ENCODE measurements at regions not wholly inside any gene's neighbourhood (a gene's known extent, or its start where the extent isn't known, plus 50 kb on each side); places are given as distances from the start of the nearest gene placed in this dataset.

- Mint-ChIP-seq H3K36me3 (ENCODE audit: insufficient read depth, unreplicated experiment) (no peaks in the 10 kb centered on the region), H3K4me3 (ENCODE audit: unreplicated experiment) (no peak overlapping the region), H3K27me3 (ENCODE audit: insufficient read depth, unreplicated experiment) (no peaks in the 10 kb centered on the region), H3K27ac (ENCODE audit: low read depth, unreplicated experiment) (no peak overlapping the region), H3K9me3 (ENCODE audit: unreplicated experiment) (no peaks in the 10 kb centered on the region), H3K4me1 (ENCODE audit: insufficient read depth, unreplicated experiment) (peaks cover 15% of the 10 kb centered on the region)
- DNase-seq (ENCODE audit: unreplicated experiment): no peak
- POLR2A ChIA-PET: interaction anchor here (1.1 to 1.2 kb wide), 2 partner anchors 15 to 88 kb away, joined by 3 to 4 read pairs; no protein-coding TSS in a partner anchor
- intact Hi-C loops (cut with micrococcal nuclease): no loop called here
- CTCF ChIA-PET: interaction anchor here (0.8 kb wide), 1 partner anchor 12 kb away, joined by 6 read pairs; no protein-coding TSS in a partner anchor
- TF ChIP-seq, protein P1, sequence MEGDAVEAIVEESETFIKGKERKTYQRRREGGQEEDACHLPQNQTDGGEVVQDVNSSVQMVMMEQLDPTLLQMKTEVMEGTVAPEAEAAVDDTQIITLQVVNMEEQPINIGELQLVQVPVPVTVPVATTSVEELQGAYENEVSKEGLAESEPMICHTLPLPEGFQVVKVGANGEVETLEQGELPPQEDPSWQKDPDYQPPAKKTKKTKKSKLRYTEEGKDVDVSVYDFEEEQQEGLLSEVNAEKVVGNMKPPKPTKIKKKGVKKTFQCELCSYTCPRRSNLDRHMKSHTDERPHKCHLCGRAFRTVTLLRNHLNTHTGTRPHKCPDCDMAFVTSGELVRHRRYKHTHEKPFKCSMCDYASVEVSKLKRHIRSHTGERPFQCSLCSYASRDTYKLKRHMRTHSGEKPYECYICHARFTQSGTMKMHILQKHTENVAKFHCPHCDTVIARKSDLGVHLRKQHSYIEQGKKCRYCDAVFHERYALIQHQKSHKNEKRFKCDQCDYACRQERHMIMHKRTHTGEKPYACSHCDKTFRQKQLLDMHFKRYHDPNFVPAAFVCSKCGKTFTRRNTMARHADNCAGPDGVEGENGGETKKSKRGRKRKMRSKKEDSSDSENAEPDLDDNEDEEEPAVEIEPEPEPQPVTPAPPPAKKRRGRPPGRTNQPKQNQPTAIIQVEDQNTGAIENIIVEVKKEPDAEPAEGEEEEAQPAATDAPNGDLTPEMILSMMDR (IDR thresholded peaks at IDR 0.05; ENCODE audit: unreplicated experiment): no peak
- no TSS peak for BruUV-seq (replicated peaks)
Measured at GRCh38 chr12:65690477-65690876, 133.8 kb upstream of the HMGA2 start.

DNA sequence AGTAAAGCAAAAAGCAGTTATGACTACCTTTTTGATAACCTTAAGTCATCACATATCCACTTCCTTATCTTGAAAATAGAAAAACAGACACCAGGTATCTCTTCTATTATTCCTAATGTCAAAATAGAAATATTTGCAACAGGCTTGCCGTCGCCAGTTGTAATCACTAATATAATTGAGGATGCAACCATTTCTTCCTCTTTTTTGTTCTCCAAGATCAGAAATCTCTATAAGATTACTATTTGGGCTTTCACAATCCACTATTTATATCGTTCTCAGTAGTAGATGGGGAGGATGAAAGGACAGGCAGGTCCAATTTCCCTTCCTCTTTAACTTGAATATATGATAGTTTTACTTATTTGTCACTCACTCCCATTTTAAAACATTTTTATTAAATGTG is 130.2 kb upstream of the HMGA2 start:
- ChIA-PET POLR2A (no interaction called here), CTCF (no interaction called here)
- BruUV-seq (replicated peaks): no TSS peak
- no peaks in the 10 kb centered on the region for H3K27me3 Mint-ChIP-seq (ENCODE audit: insufficient read depth, unreplicated experiment)
- TF ChIP-seq, protein P1 (IDR thresholded peaks at IDR 0.05; ENCODE audit: unreplicated experiment): no peak
- H3K4me3 Mint-ChIP-seq (ENCODE audit: unreplicated experiment): no peak overlapping the region
- intact Hi-C loops (cut with micrococcal nuclease): loop anchor here (2.0 kb wide), 1 partner anchor 91 kb away; no protein-coding TSS in a partner anchor
- H3K9me3 Mint-ChIP-seq (ENCODE audit: unreplicated experiment): no peaks in the 10 kb centered on the region
- H3K36me3 Mint-ChIP-seq (ENCODE audit: insufficient read depth, unreplicated experiment): no peaks in the 10 kb centered on the region
- no peak overlapping the region for H3K27ac Mint-ChIP-seq (ENCODE audit: low read depth, unreplicated experiment)
- no peak for DNase-seq (ENCODE audit: unreplicated experiment)
- H3K4me1 Mint-ChIP-seq (ENCODE audit: insufficient read depth, unreplicated experiment): peaks cover 31% of the 10 kb centered on the region

DNA sequence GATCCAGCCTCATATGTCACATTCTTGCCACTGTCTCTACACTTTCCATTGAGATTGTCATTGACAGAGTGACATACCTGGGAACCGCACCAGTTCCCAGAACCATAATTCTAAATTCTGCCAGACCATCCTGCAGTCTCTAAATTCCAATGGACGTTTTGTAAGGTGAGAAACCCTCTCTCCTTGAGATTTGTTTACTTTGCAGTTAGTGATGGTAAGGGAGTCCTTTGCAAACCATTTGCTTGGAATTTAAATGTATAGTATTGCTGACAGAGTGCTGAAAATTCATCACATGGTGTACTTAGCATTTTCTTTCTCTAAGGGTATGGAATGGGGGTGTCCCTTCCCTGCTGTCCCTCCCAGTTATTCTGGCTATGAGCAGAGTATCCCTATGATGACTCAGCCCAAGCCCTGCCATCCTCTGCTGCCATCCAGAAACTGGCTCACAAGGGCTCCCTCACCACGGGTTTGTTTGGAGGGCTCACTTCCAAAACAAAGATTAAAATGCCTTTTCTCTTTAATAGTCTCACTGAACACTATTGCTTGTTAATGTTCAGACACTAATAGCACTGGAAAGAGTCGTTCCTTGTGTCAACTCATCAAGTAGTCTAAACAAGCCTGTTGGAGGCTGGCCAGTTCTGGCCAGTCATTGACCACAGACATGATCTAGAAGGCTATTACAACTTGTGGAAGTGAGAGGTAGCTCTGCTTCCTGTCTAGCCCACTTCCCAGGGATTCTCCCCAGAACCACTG is 129.0 kb upstream of the HMGA2 start:
- Mint-ChIP-seq H3K27me3 (ENCODE audit: insufficient read depth, unreplicated experiment) (no peaks in the 10 kb centered on the region), H3K4me3 (ENCODE audit: unreplicated experiment) (peak overlapping the region; percentile 34), H3K27ac (ENCODE audit: low read depth, unreplicated experiment) (peak overlapping the region; percentile 70), H3K9me3 (ENCODE audit: unreplicated experiment) (no peaks in the 10 kb centered on the region), H3K36me3 (ENCODE audit: insufficient read depth, unreplicated experiment) (no peaks in the 10 kb centered on the region), H3K4me1 (ENCODE audit: insufficient read depth, unreplicated experiment) (peaks cover 37% of the 10 kb centered on the region)
- intact Hi-C loops (cut with micrococcal nuclease): loop anchor here (2.0 to 5.0 kb wide), 2 partner anchors 92 to 383 kb away; no protein-coding TSS in a partner anchor
- BruUV-seq (replicated peaks): no TSS peak
- DNase-seq (ENCODE audit: unreplicated experiment): peak; percentile 96
- CTCF ChIA-PET: interaction anchor here (0.6 to 1.1 kb wide), 2 partner anchors 17 to 493 kb away, joined by 3 read pairs; no protein-coding TSS in a partner anchor
- TF ChIP-seq, protein P1 (IDR thresholded peaks at IDR 0.05; ENCODE audit: unreplicated experiment): no peak
- POLR2A ChIA-PET: interaction anchor here (0.8 to 1.2 kb wide), 4 partner anchors 61 to 95 kb away, joined by 3 to 4 read pairs (median 4); no protein-coding TSS in a partner anchor

- intact Hi-C loops (cut with micrococcal nuclease): loop anchor here (5.0 kb wide), 1 partner anchor 384 kb away; no protein-coding TSS in a partner anchor
- Mint-ChIP-seq H3K27ac (ENCODE audit: low read depth, unreplicated experiment) (no peak overlapping the region), H3K4me1 (ENCODE audit: insufficient read depth, unreplicated experiment) (peaks cover 30% of the 10 kb centered on the region), H3K9me3 (ENCODE audit: unreplicated experiment) (no peaks in the 10 kb centered on the region), H3K4me3 (ENCODE audit: unreplicated experiment) (no peak overlapping the region), H3K27me3 (ENCODE audit: insufficient read depth, unreplicated experiment) (no peaks in the 10 kb centered on the region), H3K36me3 (ENCODE audit: insufficient read depth, unreplicated experiment) (no peaks in the 10 kb centered on the region)
- CTCF ChIA-PET: interaction anchor here (0.9 to 1.1 kb wide), 3 partner anchors 16 to 372 kb away, joined by 3 to 4 read pairs (median 3); no protein-coding TSS in a partner anchor
- POLR2A ChIA-PET: interaction anchor here (0.7 to 1.2 kb wide), 5 partner anchors 62 to 371 kb away, joined by 3 to 4 read pairs (median 4); no protein-coding TSS in a partner anchor
- DNase-seq (ENCODE audit: unreplicated experiment): peak; percentile 18
- TF ChIP-seq, protein P1 (IDR thresholded peaks at IDR 0.05; ENCODE audit: unreplicated experiment): no peak
- no TSS peak for BruUV-seq (replicated peaks)
Measured at GRCh38 chr12:65696227-65696626, 128.1 kb upstream of the HMGA2 start.
